ENCODE measurements at regions not wholly inside any gene's neighbourhood (a gene's known extent, or its start where the extent isn't known, plus 50 kb on each side); places are given as distances from the start of the nearest gene placed in this dataset.

GRCh38 chr7:26489906-26490639 is 198.4 kb downstream of the SNX10 start:
- Histone ChIP-seq H3K4me1 (no peaks in the 10 kb centered on the region), H3K27me3 (no peaks in the 10 kb centered on the region), H3K36me3 (no peaks in the 10 kb centered on the region), H3K27ac (no peak overlapping the region), H3K4me3 (no peak overlapping the region), H3K9me3 (no peaks in the 10 kb centered on the region)
- no peak for DNase-seq (ENCODE audit: low spot score)
- TF ChIP-seq CTCF (IDR thresholded peaks at IDR 0.05) = no peak

- no peaks in the 10 kb centered on the region for H3K9me3 ChIP-seq
- no peak for TF ChIP-seq CTCF (IDR thresholded peaks at IDR 0.05)
These were observed 199.3 kb downstream of the SNX10 start for GRCh38 chr7:26490640-26491624.

GRCh38 chr7:26492816-26493215 is 201.2 kb downstream of the SNX10 start:
- DNase-seq (ENCODE audit: low spot score) = no peak
- Histone ChIP-seq H3K27me3 (no peaks in the 10 kb centered on the region), H3K4me3 (no peak overlapping the region), H3K36me3 (no peaks in the 10 kb centered on the region), H3K4me1 (no peaks in the 10 kb centered on the region), H3K27ac (no peak overlapping the region), H3K9me3 (no peaks in the 10 kb centered on the region)
- no peak for TF ChIP-seq CTCF (IDR thresholded peaks at IDR 0.05)

More at GRCh38 chr7:26490640-26491624, 199.3 kb downstream of the SNX10 start:
- H3K36me3 ChIP-seq = no peaks in the 10 kb centered on the region
- no peak overlapping the region for H3K4me3 ChIP-seq
- H3K4me1 ChIP-seq = no peaks in the 10 kb centered on the region
- H3K27ac ChIP-seq = no peak overlapping the region
- DNase-seq (ENCODE audit: low spot score) = no peak
- no peaks in the 10 kb centered on the region for H3K27me3 ChIP-seq

GRCh38 chr7:26493737-26494428 is 202.2 kb downstream of the SNX10 start:
- Histone ChIP-seq H3K4me3 (no peak overlapping the region), H3K27ac (no peak overlapping the region), H3K36me3 (no peaks in the 10 kb centered on the region), H3K27me3 (no peaks in the 10 kb centered on the region), H3K4me1 (no peaks in the 10 kb centered on the region), H3K9me3 (no peaks in the 10 kb centered on the region)
- no peak for DNase-seq (ENCODE audit: low spot score)
- no peak for TF ChIP-seq CTCF (IDR thresholded peaks at IDR 0.05)

- TF ChIP-seq CTCF (IDR thresholded peaks at IDR 0.05) = no peak
- no peaks in the 10 kb centered on the region for H3K27me3 ChIP-seq
- H3K9me3 ChIP-seq = no peaks in the 10 kb centered on the region
- no peak for DNase-seq (ENCODE audit: low spot score)
- no peak overlapping the region for H3K4me3 ChIP-seq
- H3K36me3 ChIP-seq = no peaks in the 10 kb centered on the region
- no peak overlapping the region for H3K27ac ChIP-seq
- H3K4me1 ChIP-seq = no peaks in the 10 kb centered on the region
These were observed 203.9 kb downstream of the SNX10 start for GRCh38 chr7:26495569-26495968.

Measured in right atrium auricular region (tissue), 2 donors.